H1 (cell line): ENCODE measurements at regions not wholly inside any gene's neighbourhood (a gene's known extent, or its start where the extent isn't known, plus 50 kb on each side); places are given as distances from the start of the nearest gene placed in this dataset.

Experiments used
- CBX5 ChIP-seq: fragments of 300-800, 300-1000 bp; sonication (generic); IDR thresholded peaks from 2 replicates; pipeline ENCODE4 v1.7.1; 2016; ENCODE audit warnings: antibody characterized with exemption, low read length, low read depth
- CHD2 ChIP-seq: IDR thresholded peaks from 2 replicates; pipeline ENCODE4 v1.6.1; 2012; ENCODE audit warnings: low read length, improper control_type of control experiment
- E2F6 ChIP-seq: IDR thresholded peaks from 2 replicates; pipeline ENCODE4 v1.6.1; 2012; ENCODE audit warnings: inconsistent platforms
- HDAC6 ChIP-seq: IDR thresholded peaks from one replicate; pipeline ENCODE4 v1.7.1; 2012; ENCODE audit warnings: low read depth, mild to moderate bottlenecking, inconsistent platforms, low read length, moderate library complexity

GRCh38 chr18:22278798-22279197 lies 109.4 kb downstream of the GATA6 start (continued):
- no peak for TF ChIP-seq CBX5
- TF ChIP-seq E2F6, result no peak
- TF ChIP-seq HDAC6, result no peak
- TF ChIP-seq CHD2, result no peak
- TF ChIP-seq, all 59 proteins: peak for 0
